ENCODE measurements at regions not wholly inside any gene's neighbourhood (a gene's known extent, or its start where the extent isn't known, plus 50 kb on each side); places are given as distances from the start of the nearest gene placed in this dataset.

DNA sequence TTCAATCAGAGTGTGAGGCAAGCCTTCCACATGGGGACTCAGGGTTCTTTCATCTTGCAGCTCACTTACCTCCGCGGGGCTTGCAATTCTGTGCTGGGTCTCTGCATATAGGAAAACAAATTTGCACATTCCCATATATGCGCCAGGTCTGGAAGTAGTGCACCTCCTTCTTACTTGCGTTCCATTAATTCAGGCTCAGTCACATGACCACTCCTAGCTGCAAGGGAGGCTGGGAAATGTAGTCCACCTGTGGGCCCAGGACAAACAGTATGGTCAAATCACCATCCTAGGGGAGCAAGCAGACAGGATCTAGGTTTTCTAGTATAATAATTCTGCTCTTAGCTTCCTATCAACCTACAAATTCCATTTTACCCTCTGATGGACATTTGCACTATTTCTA lies 160.4 kb downstream of the AACS start:
- no peak for DNase-seq (ENCODE audit: low spot score)

DNA sequence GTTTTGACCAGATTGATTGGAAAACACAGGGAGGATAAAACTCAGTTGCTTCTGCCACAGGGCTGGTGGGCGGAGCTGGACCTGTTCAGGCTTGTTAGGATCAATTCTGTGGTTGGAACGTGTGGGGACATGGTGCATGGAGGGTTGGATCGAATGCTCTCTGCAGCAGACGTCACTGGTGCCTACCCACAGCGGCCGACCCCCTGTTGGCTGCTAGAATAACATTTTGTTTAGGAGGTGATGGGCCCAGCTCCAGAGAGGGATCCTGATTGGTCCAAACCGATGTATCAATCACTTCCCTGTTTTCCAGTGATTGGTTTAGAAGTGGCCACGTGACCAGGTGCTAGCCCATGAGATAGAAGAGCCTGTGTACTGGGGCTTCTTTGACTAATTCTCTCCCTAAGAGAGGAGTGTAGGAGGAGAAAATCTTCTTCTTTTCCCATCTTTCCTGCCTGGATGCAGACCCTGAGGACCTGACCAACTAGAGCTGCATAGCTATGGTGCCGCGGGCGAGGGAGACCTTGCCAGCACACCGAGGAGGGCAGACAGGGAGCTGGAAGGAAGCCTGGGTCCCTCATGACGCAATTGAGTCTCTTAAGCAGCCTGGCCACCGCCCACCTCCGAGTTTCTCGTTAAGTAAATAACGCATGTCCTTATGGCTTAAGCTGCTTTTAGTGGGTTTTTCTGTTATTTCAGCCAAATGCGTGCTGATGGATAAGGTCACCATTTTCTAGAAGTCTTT lies 163.5 kb downstream of the AACS start:
- DNase-seq (ENCODE audit: low spot score), result no peak

GRCh38 chr12:125229878-125230530 lies 164.8 kb downstream of the AACS start:
- no peak for DNase-seq (ENCODE audit: low spot score)

- no peak for DNase-seq (ENCODE audit: low spot score)
Measured at GRCh38 chr12:125233319-125233718, 168.1 kb downstream of the AACS start.

GRCh38 chr12:125239563-125239962 lies 174.3 kb downstream of the AACS start:
- DNase-seq (ENCODE audit: low spot score), result no peak

GRCh38 chr12:125240717-125241116 lies 175.5 kb downstream of the AACS start:
- DNase-seq (ENCODE audit: low spot score), result no peak

DNA sequence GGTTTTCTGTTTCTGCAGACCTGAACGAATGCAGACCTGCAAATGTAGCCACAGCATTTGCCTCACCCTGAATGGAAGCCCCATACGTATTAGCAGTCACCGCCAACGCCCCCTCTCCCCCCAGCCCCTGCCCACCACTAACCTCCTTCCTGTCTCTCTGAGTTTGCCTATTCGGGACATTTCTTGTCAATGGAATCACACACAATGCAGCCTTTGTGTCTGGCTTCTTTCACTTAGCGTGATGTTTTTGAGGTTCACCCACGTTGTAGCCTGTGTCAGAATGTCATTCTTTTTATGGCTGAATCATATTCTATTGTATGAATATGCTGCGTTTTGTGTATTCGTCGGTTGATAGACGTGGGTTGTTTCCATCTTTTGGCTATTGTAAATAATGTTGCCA lies 178.6 kb downstream of the AACS start:
- no peak for DNase-seq (ENCODE audit: low spot score)

GRCh38 chr12:125244338-125244737 lies 179.1 kb downstream of the AACS start:
- no peak for DNase-seq (ENCODE audit: low spot score)

- no peak for DNase-seq (ENCODE audit: low spot score)
Measured at GRCh38 chr12:125245581-125246557, 180.6 kb downstream of the AACS start.

DNA sequence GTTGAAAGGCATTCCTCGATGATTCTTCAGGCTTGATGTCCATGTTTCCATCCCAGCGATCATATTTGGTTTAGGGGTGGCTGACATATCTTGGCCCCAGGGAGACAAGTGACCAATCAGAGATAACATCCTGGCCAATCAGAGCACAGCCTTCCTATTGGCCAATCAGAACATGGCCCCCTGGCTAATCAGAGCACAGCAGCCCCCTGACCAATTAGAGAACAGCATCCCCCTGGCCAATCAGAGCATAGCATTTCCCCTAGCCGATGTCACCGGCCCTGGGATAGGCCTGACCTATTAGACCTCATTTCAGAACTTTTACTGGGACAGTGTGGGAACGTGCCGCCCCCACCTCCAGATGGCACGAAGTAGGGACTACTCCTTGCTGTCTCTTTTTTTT lies 182.2 kb downstream of the AACS start:
- no peak for DNase-seq (ENCODE audit: low spot score)

GRCh38 chr12:125249066-125249824 lies 184.0 kb downstream of the AACS start:
- no peak for DNase-seq (ENCODE audit: low spot score)

DNA sequence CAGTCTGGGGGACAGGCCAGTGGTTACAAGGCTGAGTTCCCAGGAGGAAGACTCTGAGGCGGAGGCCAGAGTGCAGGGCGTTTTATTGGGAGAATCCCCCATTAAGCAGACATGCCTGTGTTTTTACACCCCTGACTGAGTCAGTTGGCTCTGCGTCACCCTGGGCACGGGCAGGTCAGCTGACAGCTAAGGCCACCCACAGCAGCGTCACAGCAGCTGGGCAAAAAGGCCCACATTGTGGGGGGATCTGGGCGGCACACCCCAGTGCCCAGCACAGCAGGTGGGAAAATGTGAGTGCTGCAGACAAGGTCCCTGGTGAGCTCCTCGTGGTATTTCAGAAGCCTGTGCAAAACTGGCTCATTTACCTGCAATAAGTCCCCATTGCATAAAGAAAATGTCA lies 184.7 kb downstream of the AACS start:
- DNase-seq (ENCODE audit: low spot score), result no peak

- no peak for DNase-seq (ENCODE audit: low spot score)
Measured at GRCh38 chr12:125254236-125254635, 189.0 kb downstream of the AACS start.

DNA sequence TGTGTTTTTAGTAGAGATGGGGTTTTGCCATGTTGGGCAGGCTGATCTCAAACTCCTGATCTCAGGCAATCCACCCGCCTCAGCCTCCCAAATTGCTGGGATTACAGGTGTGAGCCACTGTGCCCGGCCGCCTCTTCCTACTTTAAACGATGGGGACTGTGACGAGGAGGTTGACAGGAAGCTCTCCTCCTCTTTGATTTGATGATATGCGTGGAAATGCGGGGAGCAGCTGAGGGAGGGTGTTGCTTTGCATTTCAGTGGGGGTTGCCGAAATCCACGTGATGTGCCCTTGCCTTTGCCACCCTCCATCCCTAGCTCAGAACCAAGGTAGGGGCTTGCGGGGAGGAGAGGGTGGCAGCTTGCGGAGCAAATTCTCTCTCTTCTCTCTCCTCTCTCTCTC lies 189.6 kb downstream of the AACS start:
- no peak for DNase-seq (ENCODE audit: low spot score)

DNA sequence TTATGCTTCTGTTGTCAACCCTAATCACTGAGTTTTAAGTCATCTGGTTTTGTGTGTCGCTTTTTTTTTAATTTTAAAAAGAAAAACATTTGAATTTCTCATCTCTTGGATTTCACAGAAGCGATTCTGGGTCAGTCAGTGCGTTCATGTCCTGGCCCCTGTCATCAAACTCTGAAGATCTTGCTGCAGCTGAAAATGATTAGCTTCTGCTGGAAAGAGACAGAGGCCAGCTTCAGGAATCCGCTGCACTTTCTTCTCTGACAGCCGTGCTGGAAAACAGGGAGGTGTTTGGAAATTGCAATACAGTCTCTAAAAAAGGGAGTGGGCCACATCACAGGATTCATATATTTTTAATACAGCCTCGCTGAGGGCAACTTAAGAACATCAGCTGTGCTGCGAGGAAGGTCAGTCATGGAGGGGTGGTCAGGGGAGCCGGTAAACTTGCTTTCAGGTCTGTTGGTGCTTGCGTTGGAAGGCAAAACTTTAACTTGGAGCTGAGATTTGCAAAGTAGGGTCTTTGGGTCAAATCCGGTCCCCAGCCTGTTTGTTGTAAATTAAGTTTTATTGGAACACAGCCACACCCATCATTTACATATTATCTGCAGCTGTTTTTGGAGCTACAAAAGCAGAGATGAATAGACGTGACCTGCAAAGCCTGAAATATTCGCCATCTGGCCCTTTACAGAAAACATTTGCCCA lies 190.8 kb downstream of the AACS start:
- no peak for DNase-seq (ENCODE audit: low spot score)

- DNase-seq (ENCODE audit: low spot score), result no peak
Measured at GRCh38 chr12:125256634-125256936, 191.3 kb downstream of the AACS start.

GRCh38 chr12:125259178-125259867 lies 194.1 kb downstream of the AACS start:
- DNase-seq (ENCODE audit: low spot score), result no peak

GRCh38 chr12:125262851-125263250 lies 197.6 kb downstream of the AACS start:
- DNase-seq (ENCODE audit: low spot score), result no peak

- no peak for DNase-seq (ENCODE audit: low spot score)
Measured at GRCh38 chr12:125263385-125263784, 198.2 kb downstream of the AACS start.

DNA sequence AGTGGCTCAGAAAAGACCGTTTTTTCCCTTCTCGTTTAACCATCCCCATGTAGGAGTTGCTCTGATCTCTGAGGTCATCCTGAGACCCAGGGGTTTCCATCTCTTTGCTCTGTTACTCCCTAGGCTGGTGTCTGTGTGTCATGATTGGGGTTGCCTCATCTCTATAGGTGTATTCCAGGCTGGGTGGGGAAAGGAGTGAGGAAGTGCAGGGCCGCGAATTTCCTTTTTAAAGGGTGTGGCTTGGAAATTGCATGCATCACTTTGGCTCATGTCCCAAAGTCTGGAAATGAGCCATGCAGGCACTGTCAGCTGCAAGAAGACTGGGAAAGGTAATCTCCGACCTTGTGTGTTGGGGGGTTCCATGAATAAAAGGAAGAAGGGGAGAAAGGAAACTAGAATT lies 201.9 kb downstream of the AACS start:
- DNase-seq (ENCODE audit: low spot score), result no peak

- no peak for DNase-seq (ENCODE audit: low spot score)
Measured at GRCh38 chr12:125269276-125269675, 204.0 kb downstream of the AACS start.
